ENCODE measurements at regions not wholly inside any gene's neighbourhood (a gene's known extent, or its start where the extent isn't known, plus 50 kb on each side); places are given as distances from the start of the nearest gene placed in this dataset.

DNA sequence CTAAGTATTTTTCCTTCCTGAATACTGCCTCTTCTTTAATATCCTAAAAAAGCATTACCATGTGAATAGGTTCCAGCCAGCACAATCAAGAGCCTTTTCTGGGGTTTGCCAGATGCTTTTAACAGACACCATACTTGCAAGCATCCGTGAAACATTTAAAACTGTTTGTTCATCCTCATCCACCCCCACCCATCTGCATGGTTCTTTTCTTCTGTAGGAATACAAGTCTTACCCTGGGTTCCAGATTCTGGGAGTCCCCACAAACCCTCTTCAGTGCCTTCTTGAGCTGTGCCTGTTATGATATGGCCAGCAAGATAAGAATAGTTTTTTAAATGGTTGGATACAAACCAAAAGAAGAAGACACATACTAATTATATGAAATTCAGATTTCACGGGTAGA, 354.9 kb upstream of the PLXNA2 start:
- Histone ChIP-seq H3K4me3 (no peak overlapping the region), H3K36me3 (no peaks in the 10 kb centered on the region), H3K27me3 (peaks cover 2% of the 10 kb centered on the region), H3K27ac (no peak overlapping the region), H3K4me1 (no peaks in the 10 kb centered on the region), H3K9me3 (no peaks in the 10 kb centered on the region)
- DNase-seq (ENCODE audit: low spot score in 2 of 2) = no peak
- 81% methylated on average over 2 of the region's 2 CpGs for WGBS
- TF ChIP-seq, protein P1, sequence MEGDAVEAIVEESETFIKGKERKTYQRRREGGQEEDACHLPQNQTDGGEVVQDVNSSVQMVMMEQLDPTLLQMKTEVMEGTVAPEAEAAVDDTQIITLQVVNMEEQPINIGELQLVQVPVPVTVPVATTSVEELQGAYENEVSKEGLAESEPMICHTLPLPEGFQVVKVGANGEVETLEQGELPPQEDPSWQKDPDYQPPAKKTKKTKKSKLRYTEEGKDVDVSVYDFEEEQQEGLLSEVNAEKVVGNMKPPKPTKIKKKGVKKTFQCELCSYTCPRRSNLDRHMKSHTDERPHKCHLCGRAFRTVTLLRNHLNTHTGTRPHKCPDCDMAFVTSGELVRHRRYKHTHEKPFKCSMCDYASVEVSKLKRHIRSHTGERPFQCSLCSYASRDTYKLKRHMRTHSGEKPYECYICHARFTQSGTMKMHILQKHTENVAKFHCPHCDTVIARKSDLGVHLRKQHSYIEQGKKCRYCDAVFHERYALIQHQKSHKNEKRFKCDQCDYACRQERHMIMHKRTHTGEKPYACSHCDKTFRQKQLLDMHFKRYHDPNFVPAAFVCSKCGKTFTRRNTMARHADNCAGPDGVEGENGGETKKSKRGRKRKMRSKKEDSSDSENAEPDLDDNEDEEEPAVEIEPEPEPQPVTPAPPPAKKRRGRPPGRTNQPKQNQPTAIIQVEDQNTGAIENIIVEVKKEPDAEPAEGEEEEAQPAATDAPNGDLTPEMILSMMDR (IDR thresholded peaks at IDR 0.05) = no peak
- TF ChIP-seq EP300 (IDR thresholded peaks at IDR 0.05) (no peak), POLR2A (IDR thresholded peaks at IDR 0.05) (no peak), POLR2AphosphoS5 (IDR thresholded peaks at IDR 0.05) (no peak)

DNA sequence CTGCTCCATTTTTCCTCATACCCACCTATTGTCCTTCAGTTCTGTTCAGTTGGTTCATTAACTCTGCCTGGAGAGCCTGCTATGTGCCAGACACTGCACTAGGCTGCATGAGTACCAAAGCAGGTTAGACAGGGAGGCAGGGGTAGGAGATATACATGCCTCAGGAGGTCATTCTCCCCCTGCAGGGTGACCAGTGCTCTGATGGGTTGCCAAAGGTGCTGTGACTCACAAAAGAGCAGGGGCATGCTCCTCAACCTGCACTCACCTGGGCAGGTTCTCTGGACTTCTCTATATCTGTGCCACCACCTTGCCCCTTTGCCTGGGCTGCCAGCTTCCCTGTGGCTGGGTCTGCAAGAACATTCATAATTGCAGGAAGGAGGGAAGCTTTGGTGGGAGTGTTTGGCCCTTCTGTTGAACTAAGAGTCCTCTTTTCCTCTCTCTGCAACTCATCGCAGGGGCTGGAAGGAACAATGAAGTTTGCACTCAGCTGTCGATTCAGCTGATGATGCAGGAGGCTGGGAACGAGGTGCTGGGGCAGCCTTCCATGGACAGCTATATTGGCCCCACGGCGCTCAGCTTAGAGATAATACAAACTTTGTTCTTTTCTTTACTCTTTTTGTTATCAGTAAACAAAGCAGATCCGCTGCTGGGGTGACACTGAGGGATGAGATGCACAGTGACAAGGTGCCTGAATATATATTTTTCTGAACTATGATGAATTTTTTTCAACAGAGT, 356.4 kb upstream of the PLXNA2 start:
- Histone ChIP-seq H3K27ac (no peak overlapping the region), H3K4me3 (no peak overlapping the region), H3K9me3 (no peaks in the 10 kb centered on the region), H3K36me3 (no peaks in the 10 kb centered on the region), H3K4me1 (no peaks in the 10 kb centered on the region), H3K27me3 (peaks cover 2% of the 10 kb centered on the region)
- DNase-seq (ENCODE audit: low spot score in 2 of 2) = no peak
- TF ChIP-seq EP300 (IDR thresholded peaks at IDR 0.05) = no peak
- TF ChIP-seq POLR2A (IDR thresholded peaks at IDR 0.05) = no peak
- no peak for TF ChIP-seq POLR2AphosphoS5 (IDR thresholded peaks at IDR 0.05)
- TF ChIP-seq, protein P1 (IDR thresholded peaks at IDR 0.05) = no peak
- WGBS = 75% methylated on average over 6 of the region's 6 CpGs

DNA sequence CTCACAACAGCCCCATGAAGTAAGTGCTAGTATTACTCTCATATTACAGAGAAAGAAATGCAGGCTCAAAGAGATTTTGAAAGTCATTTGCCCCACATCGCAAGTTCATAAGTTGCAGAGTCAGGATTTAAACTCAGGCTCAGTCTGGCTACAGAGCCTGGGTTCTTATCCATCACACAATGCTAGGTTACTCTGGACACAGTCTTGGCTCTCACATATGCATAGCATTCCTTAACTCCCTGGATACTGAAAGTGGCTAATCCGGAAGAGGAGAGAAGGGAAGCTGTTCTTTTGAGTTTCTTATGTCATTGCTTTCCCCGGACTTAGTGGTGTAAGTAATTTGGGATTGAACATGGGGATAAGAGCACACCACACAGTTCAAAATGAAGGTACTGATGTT, 357.4 kb upstream of the PLXNA2 start:
- WGBS = 64% methylated on average over 3 of the region's 3 CpGs

DNA sequence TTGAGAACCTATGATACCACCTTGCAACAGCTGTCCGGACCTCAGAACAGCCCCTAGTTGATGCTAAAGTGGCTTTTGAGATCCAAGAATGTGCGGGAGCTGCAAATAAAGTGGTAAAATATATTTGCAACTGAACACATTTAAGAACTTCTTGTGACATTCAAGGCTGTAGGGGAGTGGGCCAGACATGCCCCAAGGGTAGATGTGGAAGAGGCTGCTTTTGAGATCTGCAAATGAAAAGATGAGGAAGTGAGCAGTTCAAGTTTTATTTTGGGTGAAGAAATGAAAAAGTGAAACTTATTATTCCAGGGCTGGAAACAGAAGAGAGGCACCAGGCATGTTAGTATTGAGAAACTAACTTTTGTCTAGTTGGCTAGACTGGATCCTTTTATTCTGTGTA, 359.5 kb upstream of the PLXNA2 start:
- WGBS = 59% methylated on average over 2 of the region's 2 CpGs
- Histone ChIP-seq H3K9me3 (no peaks in the 10 kb centered on the region), H3K4me3 (no peak overlapping the region), H3K27me3 (peaks cover 2% of the 10 kb centered on the region), H3K36me3 (no peaks in the 10 kb centered on the region), H3K27ac (no peak overlapping the region), H3K4me1 (no peaks in the 10 kb centered on the region)
- TF ChIP-seq POLR2A (IDR thresholded peaks at IDR 0.05) (no peak), EP300 (IDR thresholded peaks at IDR 0.05) (no peak), POLR2AphosphoS5 (IDR thresholded peaks at IDR 0.05) (no peak)
- TF ChIP-seq, protein P1 (IDR thresholded peaks at IDR 0.05) = no peak
- no peak for DNase-seq (ENCODE audit: low spot score in 2 of 2)

More for the DNA sequence above, 357.4 kb upstream of the PLXNA2 start:
- H3K4me1 ChIP-seq = no peaks in the 10 kb centered on the region
- TF ChIP-seq POLR2AphosphoS5 (IDR thresholded peaks at IDR 0.05) = no peak
- TF ChIP-seq, protein P1 (IDR thresholded peaks at IDR 0.05) = no peak
- no peak for TF ChIP-seq POLR2A (IDR thresholded peaks at IDR 0.05)
- no peak for TF ChIP-seq EP300 (IDR thresholded peaks at IDR 0.05)
- no peak for DNase-seq (ENCODE audit: low spot score in 2 of 2)
- H3K36me3 ChIP-seq = no peaks in the 10 kb centered on the region
- no peak overlapping the region for H3K27ac ChIP-seq
- H3K27me3 ChIP-seq = peaks cover 2% of the 10 kb centered on the region
- no peaks in the 10 kb centered on the region for H3K9me3 ChIP-seq
- no peak overlapping the region for H3K4me3 ChIP-seq

DNA sequence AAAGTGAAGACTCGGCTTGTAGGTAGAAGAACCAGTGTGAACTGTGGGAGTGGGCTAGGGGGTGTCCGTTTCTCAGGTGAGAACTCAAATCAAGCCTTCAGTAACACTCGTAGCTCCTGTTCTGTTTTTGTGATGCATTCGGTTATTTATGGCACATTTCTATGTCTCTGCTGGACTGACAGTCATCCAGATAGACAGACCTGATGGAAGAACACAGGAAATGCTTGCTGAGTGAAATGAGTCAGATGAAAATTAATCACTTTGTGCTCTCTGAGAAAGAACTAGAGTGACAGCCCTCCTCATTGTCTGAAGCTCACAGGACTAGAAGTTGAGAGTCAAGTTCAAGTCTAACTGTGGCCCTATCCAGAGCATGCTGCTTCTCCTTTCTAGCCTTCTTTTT, 360.1 kb upstream of the PLXNA2 start:
- no peaks in the 10 kb centered on the region for H3K9me3 ChIP-seq
- TF ChIP-seq POLR2A (IDR thresholded peaks at IDR 0.05) = no peak
- no peak for TF ChIP-seq EP300 (IDR thresholded peaks at IDR 0.05)
- TF ChIP-seq POLR2AphosphoS5 (IDR thresholded peaks at IDR 0.05) = no peak
- TF ChIP-seq, protein P1 (IDR thresholded peaks at IDR 0.05) = no peak
- no peaks in the 10 kb centered on the region for H3K4me1 ChIP-seq
- WGBS = 58% methylated on average over 4 of the region's 4 CpGs
- H3K27ac ChIP-seq = no peak overlapping the region
- H3K36me3 ChIP-seq = no peaks in the 10 kb centered on the region
- DNase-seq (ENCODE audit: low spot score in 2 of 2) = no peak
- H3K4me3 ChIP-seq = no peak overlapping the region
- H3K27me3 ChIP-seq = peaks cover 2% of the 10 kb centered on the region
